NCI-H748 (cell line): ENCODE measurements at regions not wholly inside any gene's neighbourhood (a gene's known extent, or its start where the extent isn't known, plus 50 kb on each side); places are given as distances from the start of the nearest gene placed in this dataset.

Experiments used
- DNase-seq: peaks from one replicate; lab custom pipeline; 2025; ENCODE audit not compliant: unreplicated experiment; lab: John Stamatoyannopoulos, UW

- no peak for DNase-seq
Measured at GRCh38 chr9:7403028-7403389, 396.6 kb downstream of the DMAC1 start.

- no peak for DNase-seq
Measured at GRCh38 chr9:7402334-7403027, 397.1 kb downstream of the DMAC1 start.

- DNase-seq = no peak
Measured at GRCh38 chr9:7401116-7401515, 398.5 kb downstream of the DMAC1 start.

GRCh38 chr9:7394002-7394774 lies 405.4 kb downstream of the DMAC1 start:
- peak; percentile 54 for DNase-seq

- no peak for DNase-seq
Measured at GRCh38 chr9:7392148-7392547, 407.4 kb downstream of the DMAC1 start.

GRCh38 chr9:7388755-7389154 lies 410.8 kb downstream of the DMAC1 start:
- DNase-seq = no peak

GRCh38 chr9:7387840-7388239 lies 411.7 kb downstream of the DMAC1 start:
- no peak for DNase-seq

- DNase-seq = no peak
Measured at GRCh38 chr9:7382304-7382703, 417.3 kb downstream of the DMAC1 start.

- no peak for DNase-seq
Measured at GRCh38 chr9:7377489-7377888, 422.1 kb downstream of the DMAC1 start.

GRCh38 chr9:7376833-7377232 lies 422.7 kb downstream of the DMAC1 start:
- no peak for DNase-seq

- DNase-seq = no peak
Measured at GRCh38 chr9:7376213-7376612, 423.4 kb downstream of the DMAC1 start.

GRCh38 chr9:7375013-7375511 lies 424.5 kb downstream of the DMAC1 start:
- peak; percentile 88 for DNase-seq

GRCh38 chr9:7370988-7371387 lies 428.6 kb downstream of the DMAC1 start:
- no peak for DNase-seq

- no peak for DNase-seq
Measured at GRCh38 chr9:7370381-7370780, 429.2 kb downstream of the DMAC1 start.

GRCh38 chr9:7369384-7369821 lies 430.2 kb downstream of the DMAC1 start:
- no peak for DNase-seq

GRCh38 chr9:7368410-7369292 lies 430.9 kb downstream of the DMAC1 start:
- DNase-seq = no peak

GRCh38 chr9:7367726-7368125 lies 431.9 kb downstream of the DMAC1 start:
- no peak for DNase-seq

GRCh38 chr9:7366121-7366520 lies 433.5 kb downstream of the DMAC1 start:
- no peak for DNase-seq

GRCh38 chr9:7363777-7364477 lies 435.7 kb downstream of the DMAC1 start:
- no peak for DNase-seq

- DNase-seq = no peak
Measured at GRCh38 chr9:7360513-7360912, 439.1 kb downstream of the DMAC1 start.

- DNase-seq = no peak
Measured at GRCh38 chr9:7358876-7359275, 440.7 kb downstream of the DMAC1 start.
